Transverse colon (tissue), 3 donors: ENCODE measurements at regions not wholly inside any gene's neighbourhood (a gene's known extent, or its start where the extent isn't known, plus 50 kb on each side); places are given as distances from the start of the nearest gene placed in this dataset.

Experiments
- CTCF ChIP-seq, 5 experiments: fragments of 200-600 bp in 3 of 5; fragments of 450-650 bp in 2 of 5; sonication (generic) in 3 of 5; IDR thresholded peaks; 1 replicate in 2 of 5; 2 replicates in 3 of 5; pipeline ENCODE4 v1.5.1; 2016 to 2017; ENCODE audit warnings: antibody characterized with exemption in 5 of 5, inconsistent platforms in 3 of 5, mild to moderate bottlenecking in 2 of 5, moderate library complexity in 1 of 5
- EP300 ChIP-seq: sonication (generic); formaldehyde crosslinking; IDR thresholded peaks from one replicate; pipeline ENCODE4 v1.6.1; 2017; ENCODE audit warnings: antibody characterized with exemption, low read depth
- POLR2A ChIP-seq: fragments of 450-650 bp; IDR thresholded peaks from one replicate; pipeline ENCODE4 v1.6.1; 2016; ENCODE audit warnings: antibody characterized with exemption, mild to moderate bottlenecking, moderate library complexity

GRCh38 chr3:6095006-6095405 is 765.9 kb upstream of the GRM7 start:
- TF ChIP-seq CTCF (IDR thresholded peaks at IDR 0.05) (no peak), POLR2A (no peak), EP300 (no peak)
